SW480 (cell line): ENCODE measurements at regions not wholly inside any gene's neighbourhood (a gene's known extent, or its start where the extent isn't known, plus 50 kb on each side); places are given as distances from the start of the nearest gene placed in this dataset.
"Not testable (repeated sequence)": the region's sequence is repeated elsewhere in the genome, so short reads cannot be mapped to it uniquely, and the experiment has no call there.

Experiments
- DNase-seq: peaks from one replicate; pipeline ENCODE4 v3.0.0-alpha.2; 2016; ENCODE audit warnings: low spot score

GRCh38 chr14:86987966-86988365 is 1005.0 kb downstream of the GALC start:
- DNase-seq: no peak

- DNase-seq: no peak
These were observed 1019.8 kb downstream of the GALC start for GRCh38 chr14:86973177-86973576.

GRCh38 chr14:86971292-86971691 is 1021.7 kb downstream of the GALC start:
- no peak for DNase-seq

GRCh38 chr14:86961106-86961716 is 1031.8 kb downstream of the GALC start:
- peak; percentile 8 for DNase-seq

GRCh38 chr14:86955771-86956354 is 1037.1 kb downstream of the GALC start:
- DNase-seq: no peak

- DNase-seq: no peak
These were observed 1038.4 kb downstream of the GALC start for GRCh38 chr14:86954623-86955022.

- DNase-seq: no peak
These were observed 1046.5 kb downstream of the GALC start for GRCh38 chr14:86946446-86946845.

- DNase-seq: no peak
These were observed 1048.5 kb downstream of the GALC start for GRCh38 chr14:86944434-86944833.

GRCh38 chr14:86943391-86944365 is 1049.3 kb downstream of the GALC start:
- no peak for DNase-seq

- DNase-seq: no peak
These were observed 1050.0 kb downstream of the GALC start for GRCh38 chr14:86942936-86943335.

GRCh38 chr14:86940106-86940505 is 1052.9 kb downstream of the GALC start:
- no peak for DNase-seq

- DNase-seq: no peak
These were observed 1054.7 kb downstream of the GALC start for GRCh38 chr14:86938320-86938719.

- DNase-seq: no peak
These were observed 1056.4 kb downstream of the GALC start for GRCh38 chr14:86936556-86936955.

- DNase-seq: no peak
These were observed 1057.6 kb downstream of the GALC start for GRCh38 chr14:86935241-86935885.

GRCh38 chr14:86933958-86934595 is 1058.9 kb downstream of the GALC start:
- no peak for DNase-seq

- no peak for DNase-seq
These were observed 1059.5 kb downstream of the GALC start for GRCh38 chr14:86933460-86933859.

- DNase-seq: no peak
These were observed 1077.6 kb downstream of the GALC start for GRCh38 chr14:86915406-86915805.

GRCh38 chr14:86912709-86913108 is 1080.3 kb downstream of the GALC start:
- no peak for DNase-seq

GRCh38 chr14:86911486-86911885 is 1081.5 kb downstream of the GALC start:
- no peak for DNase-seq

GRCh38 chr14:86905386-86905926 is 1087.5 kb downstream of the GALC start:
- not testable (repeated sequence) for DNase-seq

GRCh38 chr14:86902176-86902950 is 1090.6 kb downstream of the GALC start:
- no peak for DNase-seq
